HCT116 (cell line): ENCODE measurements at regions not wholly inside any gene's neighbourhood (a gene's known extent, or its start where the extent isn't known, plus 50 kb on each side); places are given as distances from the start of the nearest gene placed in this dataset.

ENCODE experiments used
- ATAC-seq: fragments of 200-7000 bp; cut with Tn5 transposase; 2 replicates; pipeline ENCODE4 v1.9.1; 2020; ENCODE audit warnings: mild to moderate bottlenecking, moderate library complexity
- BruUV-seq: library from RNA; stranded (reverse); fragments of 400-500 nt; replicated peaks from 2 replicates; lab custom pipeline; 2021; lab: Mats Ljungman, UMichigan
- CTCF ChIA-PET: fragments of 300-600 bp; sonication (Branson Sonifier 250); formaldehyde crosslinking; loops from one replicate; lab custom pipeline; 2021; ENCODE audit warnings: antibody characterized with exemption; lab: Charles Lee
- POLR2A ChIA-PET: fragments of 300-600, 350-600 bp; sonication (Branson Sonifier 250); formaldehyde crosslinking; loops from one replicate; lab custom pipeline; 2021; ENCODE audit warnings: antibody characterized with exemption; lab: Charles Lee
- RAD21 ChIA-PET, 2 experiments: fragments of 300-600 bp; sonication (Branson Sonifier 250); formaldehyde crosslinking; loops; one replicate each; lab custom pipeline; 2023; ENCODE audit warnings: low total read pairs in 2 of 2; ENCODE audit not compliant: uncharacterized antibody in 2 of 2, unreplicated experiment in 2 of 2, low non-redundant PET in 1 of 2; lab: Charles Lee
- DNase-seq: peaks from one replicate; pipeline ENCODE4 v3.0.0-alpha.2; 2010; ENCODE audit warnings: low read depth, low spot score
- H2AFZ ChIP-seq: fragments of 200-600 bp; shearing (Covaris generic), sonication (generic); 2 replicates; pipeline ENCODE4 v1.6.1; 2017; ENCODE audit warnings: low read depth, mixed run types, mixed read lengths, antibody characterized with exemption, low read length; ENCODE audit not compliant: poor library complexity, severe bottlenecking
- H3K27ac ChIP-seq: 2 replicates; pipeline ENCODE4 v1.5.1; 2012; ENCODE audit warnings: low read depth, low read length
- H3K27me3 ChIP-seq: fragments of 200-600 bp; sonication (generic); 2 replicates; pipeline ENCODE4 v1.6.1; 2016; ENCODE audit warnings: mixed run types, low read length, mixed read lengths; ENCODE audit not compliant: insufficient read depth
- H3K36me3 ChIP-seq, 2 experiments: fragments of 200-500 bp in 1 of 2; fragments of 200-600 bp in 1 of 2; sonication (Bioruptor generic) in 1 of 2; sonication (generic) in 1 of 2; 2 replicates each; pipeline versions ENCODE4 v1.5.1 to v1.6.1; 2014 to 2016; ENCODE audit warnings: low read length in 2 of 2, inconsistent platforms in 1 of 2, mixed read lengths in 1 of 2, mixed run types in 1 of 2; ENCODE audit not compliant: insufficient read depth in 2 of 2, control insufficient read depth in 1 of 2
- H3K4me1 ChIP-seq, 2 experiments: fragments of 200-600 bp in 1 of 2; sonication (generic) in 1 of 2; 2 replicates each; pipeline versions ENCODE4 v1.5.1 to v1.6.1; 2012 to 2017; ENCODE audit warnings: low read length in 2 of 2, inconsistent platforms in 1 of 2, mild to moderate bottlenecking in 1 of 2, mixed read lengths in 1 of 2, mixed run types in 1 of 2, moderate library complexity in 1 of 2; ENCODE audit not compliant: insufficient read depth in 2 of 2, control insufficient read depth in 1 of 2
- H3K4me2 ChIP-seq: fragments of 200-600 bp; sonication (generic); 2 replicates; pipeline ENCODE4 v1.6.1; 2017; ENCODE audit warnings: mixed run types, low read length, mixed read lengths
- H3K4me3 ChIP-seq, 2 experiments: fragments of 200-600 bp in 1 of 2; sonication (generic) in 1 of 2; replicated peaks in 1 of 2; 2 replicates each; pipeline ENCODE4 v1.5.1; 2011 to 2016; ENCODE audit warnings: low read length in 2 of 2, control low read depth in 1 of 2, low read depth in 1 of 2, mild to moderate bottlenecking in 1 of 2, mixed read lengths in 1 of 2, mixed run types in 1 of 2
- H3K79me2 ChIP-seq: fragments of 200-600 bp; sonication (generic); 2 replicates; pipeline ENCODE4 v1.6.1; 2017; ENCODE audit warnings: mild to moderate bottlenecking, mixed run types, low read length, moderate library complexity, mixed read lengths; ENCODE audit not compliant: insufficient read depth
- H3K9ac ChIP-seq: fragments of 200-600 bp; sonication (generic); 2 replicates; pipeline ENCODE4 v1.6.1; 2016; ENCODE audit warnings: low read length, mixed read lengths
- H3K9me2 ChIP-seq: fragments of 200-600 bp; sonication (generic), shearing (Covaris generic); 2 replicates; pipeline ENCODE4 v1.6.1; 2017; ENCODE audit warnings: mixed run types, mild to moderate bottlenecking, moderate library complexity; ENCODE audit not compliant: insufficient read depth
- H3K9me3 ChIP-seq, 2 experiments: fragments of 200-500 bp in 1 of 2; fragments of 200-600 bp in 1 of 2; sonication (Bioruptor generic) in 1 of 2; sonication (generic) in 1 of 2; 2 replicates each; pipeline ENCODE4 v1.6.1; 2014 to 2017; ENCODE audit warnings: low read length in 2 of 2, mixed read lengths in 2 of 2, inconsistent platforms in 1 of 2, low read depth in 1 of 2, mild to moderate bottlenecking in 1 of 2, mixed run types in 1 of 2, moderate library complexity in 1 of 2; ENCODE audit not compliant: control insufficient read depth in 1 of 2, insufficient read depth in 1 of 2
- H4K20me1 ChIP-seq: fragments of 200-600 bp; sonication (generic), shearing (Covaris generic); 2 replicates; pipeline ENCODE4 v1.6.1; 2017; ENCODE audit warnings: mixed run types, mild to moderate bottlenecking, moderate library complexity; ENCODE audit not compliant: insufficient read depth
- CEBPB ChIP-seq: IDR thresholded peaks from 2 replicates; pipeline ENCODE4 v1.6.1; 2012; ENCODE audit warnings: low read depth
- ELF1 ChIP-seq: IDR thresholded peaks from 2 replicates; pipeline ENCODE4 v1.6.1; 2012; ENCODE audit warnings: low read depth, borderline replicate concordance
- EZH2 ChIP-seq: fragments of 200-600 bp; sonication (generic); IDR thresholded peaks from 2 replicates; pipeline ENCODE4 v1.6.1; 2017; ENCODE audit warnings: antibody characterized with exemption, mixed run types
- FOSL1 ChIP-seq: IDR thresholded peaks from 2 replicates; pipeline ENCODE4 v1.6.1; 2012; ENCODE audit warnings: low read depth
- JUND ChIP-seq: IDR thresholded peaks from 2 replicates; pipeline ENCODE4 v1.6.1; 2012
- POLR2AphosphoS5 ChIP-seq: IDR thresholded peaks from 2 replicates; pipeline ENCODE4 v1.6.1; 2011; ENCODE audit warnings: mild to moderate bottlenecking, low read depth, low read length, moderate library complexity
- REST ChIP-seq: IDR thresholded peaks from 2 replicates; pipeline ENCODE4 v1.6.1; 2012; ENCODE audit warnings: low read depth
- SIN3A ChIP-seq: IDR thresholded peaks from 2 replicates; pipeline ENCODE4 v1.6.1; 2012; ENCODE audit warnings: low read depth
- SP1 ChIP-seq: IDR thresholded peaks from 2 replicates; pipeline ENCODE4 v1.6.1; 2012; ENCODE audit warnings: low read depth
- SRF ChIP-seq: IDR thresholded peaks from 2 replicates; pipeline ENCODE4 v1.6.1; 2012; ENCODE audit warnings: low read depth
- TCF7L2 ChIP-seq: IDR thresholded peaks from 2 replicates; pipeline ENCODE4 v1.7.0; 2011; ENCODE audit warnings: borderline replicate concordance, inconsistent platforms; ENCODE audit not compliant: insufficient read depth, insufficient read length; ENCODE audit errors: extremely low read depth
- ZBTB33 ChIP-seq: IDR thresholded peaks from 2 replicates; pipeline ENCODE4 v1.6.1; 2011; ENCODE audit warnings: mild to moderate bottlenecking, low read length, moderate library complexity; ENCODE audit not compliant: insufficient replicate concordance; ENCODE audit errors: extremely low read depth
- intact Hi-C: fragments of 100-400 bp; cut with micrococcal nuclease; formaldehyde crosslinking; loops from 2 replicates; pipeline ENCODE4 v1.10.0; 2022

- Histone ChIP-seq H3K4me2 (no peak overlapping the region), H3K9ac (no peak overlapping the region), H2AFZ (no peak overlapping the region), H3K27ac (no peak overlapping the region), H3K4me3 (no peak overlapping the region), H3K9me3 (no peaks in the 10 kb centered on the region), H3K36me3 (no peaks in the 10 kb centered on the region), H4K20me1 (no peaks in the 10 kb centered on the region), H3K79me2 (no peaks in the 10 kb centered on the region), H3K27me3 (0 out of 2 replicates have a peak, but pooled peaks cover 3% of the 10 kb centered on the region), H3K9me2 (no peaks in the 10 kb centered on the region), H3K4me1 (no peaks in the 10 kb centered on the region)
- RAD21 ChIA-PET: no interaction called here
- DNase-seq (no peak), ATAC-seq (no peak)
- no TSS peak for BruUV-seq
- POLR2A ChIA-PET: no interaction called here
- TF ChIP-seq POLR2AphosphoS5 (no peak), JUND (no peak), SRF (no peak), ZBTB33 (no peak), CEBPB (no peak), SIN3A (no peak), FOSL1 (no peak), ELF1 (no peak), EZH2 (no peak), TCF7L2 (no peak), REST (no peak), SP1 (no peak)
- intact Hi-C loops: no loop called here
- CTCF ChIA-PET: no interaction called here
Observed at GRCh38 chr19:33927789-33928457, 131.3 kb downstream of the KCTD15 start.
